GM12878 (cell line): ENCODE measurements at regions not wholly inside any gene's neighbourhood (a gene's known extent, or its start where the extent isn't known, plus 50 kb on each side); places are given as distances from the start of the nearest gene placed in this dataset.

ENCODE experiments used
- ATAC-seq: fragments of 200-7000 bp; cut with Tn5 transposase; 3 replicates; pipeline ENCODE4 v1.9.1; 2020; ENCODE audit warnings: mild to moderate bottlenecking, moderate library complexity
- BruUV-seq: library from RNA; stranded (reverse); fragments of 400-500 nt; replicated peaks from 2 replicates; lab custom pipeline; 2021; lab: Mats Ljungman, UMichigan
- CTCF ChIA-PET: fragments of 300-600 bp; sonication (Branson Sonifier 250); formaldehyde crosslinking; extraction: SDS; loops from one replicate; lab custom pipeline; 2021; ENCODE audit warnings: inconsistent platforms; lab: Yijun Ruan, JAX
- POLR2A ChIA-PET: fragments of 350-600 bp; formaldehyde crosslinking; extraction: SDS; loops from one replicate; lab custom pipeline; 2021; ENCODE audit warnings: inconsistent platforms; lab: Charles Lee
- RAD21 ChIA-PET: fragments of 300-600 bp; sonication (Branson Sonifier 250); formaldehyde crosslinking; loops from one replicate; lab custom pipeline; 2023; ENCODE audit warnings: antibody characterized with exemption; ENCODE audit not compliant: unreplicated experiment; lab: Charles Lee
- SMC1A ChIA-PET: fragments of 300-600 bp; sonication (Branson Sonifier 250); formaldehyde crosslinking; loops from one replicate; lab custom pipeline; 2023; ENCODE audit not compliant: unreplicated experiment, uncharacterized antibody; lab: Charles Lee
- DNase-seq: peaks from one replicate; pipeline ENCODE4 v3.0.0-alpha.2; 2011; ENCODE audit warnings: low read depth, low spot score
- FAIRE-seq: peaks from 3 replicates; lab custom pipeline; 2011; peaks lifted over from hg19 to GRCh38; lab: Jason Lieb, UNC
- H2AFZ ChIP-seq: 2 replicates; pipeline ENCODE4 v1.6.0; 2011; ENCODE audit warnings: low read depth, low read length, control low read depth; ENCODE audit not compliant: control insufficient read depth
- H3K27ac ChIP-seq: 2 replicates; pipeline ENCODE4 v1.5.1; 2011; ENCODE audit warnings: control low read depth; ENCODE audit not compliant: control insufficient read depth, insufficient read depth
- H3K27me3 ChIP-seq, 2 experiments: replicated peaks in 1 of 2; 2 replicates each; pipeline versions ENCODE4 v1.6.0 to v1.6.1; 2011; ENCODE audit warnings: low read length in 1 of 2; ENCODE audit not compliant: control insufficient read depth in 2 of 2, insufficient read depth in 2 of 2
- H3K36me3 ChIP-seq, 2 experiments: 2 replicates each; pipeline ENCODE4 v1.5.1; 2011; ENCODE audit warnings: low read length in 1 of 2; ENCODE audit not compliant: control insufficient read depth in 2 of 2, insufficient read depth in 2 of 2
- H3K4me1 ChIP-seq: 2 replicates; pipeline ENCODE4 v1.6.1; 2011; ENCODE audit warnings: mild to moderate bottlenecking, low read length, moderate library complexity, mixed read lengths; ENCODE audit not compliant: control insufficient read depth, insufficient read depth
- H3K4me2 ChIP-seq: 2 replicates; pipeline ENCODE4 v1.6.0; 2011; ENCODE audit warnings: control low read depth; ENCODE audit not compliant: control insufficient read depth, insufficient read depth
- H3K4me3 ChIP-seq: fragments of 200-600 bp; sonication (generic); 2 replicates; pipeline ENCODE4 v1.5.1; 2016
- H3K79me2 ChIP-seq: 2 replicates; pipeline ENCODE4 v1.6.0; 2011; ENCODE audit warnings: low read length; ENCODE audit not compliant: control insufficient read depth, insufficient read depth
- H3K9ac ChIP-seq: 2 replicates; pipeline ENCODE4 v1.8.0; 2011; ENCODE audit warnings: low read length, control low read depth, mixed read lengths; ENCODE audit not compliant: control insufficient read depth, insufficient read depth
- H3K9me3 ChIP-seq: replicated peaks from 3 replicates; pipeline ENCODE4 v1.5.1; 2011; ENCODE audit warnings: mild to moderate bottlenecking, low read length; ENCODE audit not compliant: control insufficient read depth, insufficient read depth
- H4K20me1 ChIP-seq: 2 replicates; pipeline ENCODE4 v1.6.0; 2011; ENCODE audit not compliant: control insufficient read depth, insufficient read depth
- CBX5 ChIP-seq: sonication (generic); IDR thresholded peaks from 2 replicates; pipeline ENCODE4 v1.6.1; 2016; ENCODE audit warnings: low read depth, moderate library complexity, mild to moderate bottlenecking, inconsistent platforms
- DPF2 ChIP-seq: fragments of 450-650 bp; IDR thresholded peaks from 2 replicates; pipeline ENCODE4 v1.6.1; 2017; ENCODE audit warnings: mild to moderate bottlenecking
- ETV6 ChIP-seq, 2 experiments: fragments of 450-650 bp in 1 of 2; IDR thresholded peaks in 1 of 2; conservative IDR thresholded peaks in 1 of 2; 2 replicates each; pipeline ENCODE4 v1.6.1; 2014; ENCODE audit warnings: antibody characterized with exemption in 1 of 2, borderline replicate concordance in 1 of 2, low read depth in 1 of 2, mild to moderate bottlenecking in 1 of 2, moderate library complexity in 1 of 2
- FOS ChIP-seq: IDR thresholded peaks from 3 replicates; pipeline ENCODE4 v1.6.1; 2011; ENCODE audit warnings: borderline replicate concordance; ENCODE audit not compliant: insufficient read length; ENCODE audit errors: extremely low read depth
- GABPA ChIP-seq: IDR thresholded peaks from 2 replicates; pipeline ENCODE4 v1.6.1; 2014; ENCODE audit warnings: antibody characterized with exemption, low read depth, mild to moderate bottlenecking, inconsistent platforms
- GATAD2B ChIP-seq: fragments of 450-650 bp; conservative IDR thresholded peaks from 2 replicates; pipeline ENCODE4 v1.6.1; 2017; ENCODE audit warnings: low read depth, mild to moderate bottlenecking, moderate library complexity
- LARP7 ChIP-seq: fragments of 450-650 bp; IDR thresholded peaks from 2 replicates; pipeline ENCODE4 v1.6.1; 2017; ENCODE audit warnings: mild to moderate bottlenecking
- MLLT1 ChIP-seq: fragments of 450-650 bp; IDR thresholded peaks from 2 replicates; pipeline ENCODE4 v1.6.1; 2016; ENCODE audit warnings: mild to moderate bottlenecking
- POU2F2 ChIP-seq: IDR thresholded peaks from 3 replicates; pipeline ENCODE4 v1.6.1; 2011; ENCODE audit warnings: low read depth, mild to moderate bottlenecking, low read length, borderline replicate concordance
- RBBP5 ChIP-seq: fragments of 200-600 bp; sonication (generic); conservative IDR thresholded peaks from 2 replicates; pipeline ENCODE4 v1.6.1; 2016
- RFX5 ChIP-seq: IDR thresholded peaks from 2 replicates; pipeline ENCODE4 v1.6.1; 2011; ENCODE audit warnings: low read depth, low read length, improper control_type of control experiment
- SIX5 ChIP-seq: IDR thresholded peaks from 2 replicates; pipeline ENCODE4 v1.6.1; 2011; ENCODE audit warnings: mild to moderate bottlenecking, low read depth, low read length, moderate library complexity; ENCODE audit not compliant: severe bottlenecking
- SMARCA5 ChIP-seq: fragments of 450-650 bp; IDR thresholded peaks from 2 replicates; pipeline ENCODE4 v1.6.1; 2017; ENCODE audit warnings: mild to moderate bottlenecking
- TBL1XR1 ChIP-seq: IDR thresholded peaks from 2 replicates; pipeline ENCODE4 v1.6.1; 2012; ENCODE audit warnings: low read depth, low read length, improper control_type of control experiment
- ZBTB40 ChIP-seq: fragments of 450-650 bp; IDR thresholded peaks from 2 replicates; pipeline ENCODE4 v1.6.1; 2016; ENCODE audit warnings: mild to moderate bottlenecking, moderate library complexity, borderline replicate concordance
- WGBS: methylation state at CpG from one replicate; pipeline ENCODE4 v1.1.6; 2016; ENCODE audit warnings: low lambda C conversion rate; ENCODE audit not compliant: insufficient replicate concordance, insufficient coverage; ENCODE audit errors: missing lambda C conversion rate; 5-methylcytosine and 5-hydroxymethylcytosine counted together
- in situ Hi-C: fragments of 300-500 bp; cut with MboI; formaldehyde crosslinking; loops from 9 replicates; pipeline ENCODE4 v1.14.3; 2018; ENCODE audit warnings: mixed read lengths
- intact Hi-C: fragments of 100-400 bp; cut with micrococcal nuclease; formaldehyde crosslinking; loops from one replicate; pipeline ENCODE4 v1.14.2; 2022; ENCODE audit not compliant: unreplicated experiment

GRCh38 chr2:105497094-105497493, 98.2 kb upstream of the FHL2 start (continued):
- TF ChIP-seq SMARCA5 (no peak), ETV6 (conservative IDR thresholded peaks at IDR 0.05 in 1 of 2, IDR thresholded peaks at IDR 0.05 in 1 of 2; ENCODE audit: borderline replicate concordance in 1 of 2, low read depth in 1 of 2) (no peak), MLLT1 (no peak)

- Histone ChIP-seq H3K27me3 (no peaks in the 10 kb centered on the region; a peak in 2 of 4 replicates), H3K4me2 (no peak overlapping the region), H3K27ac (no peak overlapping the region), H3K9me3 (no peaks in the 10 kb centered on the region), H3K4me1 (no peaks in the 10 kb centered on the region), H4K20me1 (no peaks in the 10 kb centered on the region), H3K4me3 (no peak overlapping the region), H3K79me2 (no peaks in the 10 kb centered on the region), H2AFZ (no peak overlapping the region), H3K9ac (no peak overlapping the region), H3K36me3 (no peaks in the 10 kb centered on the region)
- 15% methylated on average over 3 of the region's 3 CpGs for WGBS
- CTCF ChIA-PET = no interaction called here
- POLR2A ChIA-PET = no interaction called here
- RAD21 ChIA-PET = no interaction called here
- SMC1A ChIA-PET = no interaction called here
- no peak for DNase-seq
- no peak for FAIRE-seq
- no TSS peak for BruUV-seq
- TF ChIP-seq ZBTB40 = no peak
- no peak for TF ChIP-seq LARP7
- no peak for TF ChIP-seq SIX5
- no peak for TF ChIP-seq GABPA
- no peak for TF ChIP-seq RFX5
- TF ChIP-seq DPF2 = no peak
- TF ChIP-seq MLLT1 = no peak
- TF ChIP-seq GATAD2B = no peak
- TF ChIP-seq FOS = no peak
- no peak for TF ChIP-seq CBX5
- no peak for TF ChIP-seq RBBP5
- TF ChIP-seq POU2F2 = no peak
- TF ChIP-seq TBL1XR1 = no peak
- in situ Hi-C loops (no loop called here), intact Hi-C loops (no loop called here)
- ATAC-seq = no peak
Observed at GRCh38 chr2:105496271-105496670, 97.4 kb upstream of the FHL2 start.
